Smooth muscle cell (in vitro differentiated cells): ENCODE measurements at regions not wholly inside any gene's neighbourhood (a gene's known extent, or its start where the extent isn't known, plus 50 kb on each side); places are given as distances from the start of the nearest gene placed in this dataset.

Experiments used
- DNase-seq: peaks from one replicate; lab custom pipeline; 2025; ENCODE audit not compliant: unreplicated experiment; lab: John Stamatoyannopoulos, UW
- H2AFZ ChIP-seq: fragments of 200-600 bp; sonication (generic); 2 replicates; pipeline ENCODE4 v1.6.0; 2016; ENCODE audit warnings: antibody characterized with exemption, low read depth, mild to moderate bottlenecking
- H3F3A ChIP-seq: fragments of 200-600 bp; sonication (generic); 2 replicates; pipeline ENCODE4 v1.6.0; 2017; ENCODE audit warnings: antibody characterized with exemption, low read depth
- H3K27ac ChIP-seq: fragments of 200-600 bp; sonication (generic); 2 replicates; pipeline ENCODE4 v1.5.1; 2016; ENCODE audit warnings: low read depth, mild to moderate bottlenecking
- H3K27me3 ChIP-seq: fragments of 200-600 bp; sonication (generic); 2 replicates; pipeline ENCODE4 v1.6.1; 2016; ENCODE audit warnings: low read depth, mild to moderate bottlenecking
- H3K36me3 ChIP-seq: fragments of 200-600 bp; sonication (generic); 2 replicates; pipeline ENCODE4 v1.5.1; 2016; ENCODE audit warnings: low read depth
- H3K4me1 ChIP-seq: fragments of 200-600 bp; sonication (generic); 2 replicates; pipeline ENCODE4 v1.5.1; 2016; ENCODE audit warnings: low read depth
- H3K4me2 ChIP-seq: fragments of 200-600 bp; sonication (generic); 2 replicates; pipeline ENCODE4 v1.6.0; 2016; ENCODE audit warnings: mild to moderate bottlenecking
- H3K4me3 ChIP-seq: fragments of 200-600 bp; sonication (generic); 2 replicates; pipeline ENCODE4 v1.5.1; 2016; ENCODE audit warnings: mild to moderate bottlenecking
- H3K79me2 ChIP-seq: fragments of 200-600 bp; sonication (generic); 2 replicates; pipeline ENCODE4 v1.6.0; 2016; ENCODE audit warnings: low read depth, mild to moderate bottlenecking
- H3K9ac ChIP-seq: fragments of 200-600 bp; sonication (generic); 2 replicates; pipeline ENCODE4 v1.6.0; 2016; ENCODE audit warnings: low read depth
- H3K9me3 ChIP-seq: fragments of 200-600 bp; sonication (generic); replicated peaks from 2 replicates; pipeline ENCODE4 v1.5.1; 2016; ENCODE audit warnings: low read depth
- H4K20me1 ChIP-seq: fragments of 200-600 bp; sonication (generic); 2 replicates; pipeline ENCODE4 v1.6.0; 2016; ENCODE audit warnings: low read depth
- WGBS: methylation state at CpG from one replicate; pipeline ENCODE4 v1.1.7; 2016; ENCODE audit warnings: low lambda C conversion rate; 5-methylcytosine and 5-hydroxymethylcytosine counted together
- TF ChIP-seq, protein P1 (sequence below): fragments of 200-600 bp; sonication (generic); IDR thresholded peaks from 2 replicates; pipeline ENCODE4 v1.5.1; 2017; ENCODE audit warnings: borderline replicate concordance, mild to moderate bottlenecking, antibody characterized with exemption; ENCODE audit not compliant: insufficient read depth, poor library complexity, severe bottlenecking

DNA sequence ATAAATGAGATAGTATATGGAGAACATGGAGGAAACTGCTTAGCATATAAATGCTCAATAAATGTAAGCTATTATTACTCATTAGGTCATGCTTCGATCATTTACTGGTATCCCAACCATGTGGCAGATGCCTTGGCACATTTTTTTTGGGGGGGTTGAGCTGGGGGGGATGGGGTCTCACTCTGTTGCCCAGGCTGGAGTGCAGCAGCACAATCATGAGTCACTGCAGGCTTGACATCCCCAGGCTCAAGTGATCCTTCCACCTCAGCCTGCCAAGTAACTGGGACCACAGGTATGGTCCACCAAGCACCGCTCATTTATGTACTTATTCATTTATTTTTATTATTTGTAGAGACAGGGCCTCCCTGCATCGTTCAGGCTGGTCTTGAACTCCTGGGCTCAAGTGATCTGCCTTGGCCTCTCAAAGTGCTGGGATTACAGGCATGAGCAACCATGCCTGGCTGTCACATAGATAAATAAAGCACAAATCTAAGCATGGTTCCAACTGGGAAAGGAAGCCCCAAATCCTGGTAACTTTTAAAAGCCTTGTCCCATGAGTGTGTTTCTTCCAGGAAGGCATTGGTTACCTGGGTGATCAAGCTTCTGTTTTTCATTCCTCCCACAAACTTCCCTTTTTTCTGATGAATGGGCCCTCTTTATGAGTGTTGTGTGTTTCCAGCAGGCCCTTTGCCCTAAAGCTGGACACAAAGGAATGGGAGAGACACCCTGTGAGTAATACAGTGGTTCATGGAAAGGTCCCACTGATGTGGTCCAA lies 147.4 kb upstream of the UMPS start:
- no peak overlapping the region for H3K4me3 ChIP-seq
- TF ChIP-seq, protein P1, sequence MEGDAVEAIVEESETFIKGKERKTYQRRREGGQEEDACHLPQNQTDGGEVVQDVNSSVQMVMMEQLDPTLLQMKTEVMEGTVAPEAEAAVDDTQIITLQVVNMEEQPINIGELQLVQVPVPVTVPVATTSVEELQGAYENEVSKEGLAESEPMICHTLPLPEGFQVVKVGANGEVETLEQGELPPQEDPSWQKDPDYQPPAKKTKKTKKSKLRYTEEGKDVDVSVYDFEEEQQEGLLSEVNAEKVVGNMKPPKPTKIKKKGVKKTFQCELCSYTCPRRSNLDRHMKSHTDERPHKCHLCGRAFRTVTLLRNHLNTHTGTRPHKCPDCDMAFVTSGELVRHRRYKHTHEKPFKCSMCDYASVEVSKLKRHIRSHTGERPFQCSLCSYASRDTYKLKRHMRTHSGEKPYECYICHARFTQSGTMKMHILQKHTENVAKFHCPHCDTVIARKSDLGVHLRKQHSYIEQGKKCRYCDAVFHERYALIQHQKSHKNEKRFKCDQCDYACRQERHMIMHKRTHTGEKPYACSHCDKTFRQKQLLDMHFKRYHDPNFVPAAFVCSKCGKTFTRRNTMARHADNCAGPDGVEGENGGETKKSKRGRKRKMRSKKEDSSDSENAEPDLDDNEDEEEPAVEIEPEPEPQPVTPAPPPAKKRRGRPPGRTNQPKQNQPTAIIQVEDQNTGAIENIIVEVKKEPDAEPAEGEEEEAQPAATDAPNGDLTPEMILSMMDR: no peak

DNA sequence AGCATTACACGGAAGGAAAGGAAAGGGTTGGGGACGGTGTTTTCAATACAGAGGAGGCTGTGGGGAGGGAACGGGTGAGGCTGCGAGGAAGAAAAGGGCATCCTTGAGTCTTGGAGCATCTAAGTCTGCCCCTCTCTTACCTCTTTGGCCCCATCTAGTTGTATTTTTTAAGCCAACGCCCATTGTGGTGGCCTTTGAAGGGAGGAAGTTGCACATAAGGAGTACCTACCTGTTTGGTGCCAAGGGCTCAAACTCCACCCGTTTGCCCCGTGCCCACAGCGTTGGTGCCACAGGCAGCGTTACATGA lies 146.1 kb upstream of the UMPS start:
- Histone ChIP-seq H3K79me2 (peaks cover 13% of the 10 kb centered on the region), H3K9me3 (no peaks in the 10 kb centered on the region), H3K4me2 (peak overlapping the region; percentile 100), H3K4me1 (peaks cover 22% of the 10 kb centered on the region), H3K4me3 (peak overlapping the region; percentile 83), H3F3A (peaks cover 6% of the 10 kb centered on the region), H2AFZ (no peak overlapping the region), H3K27ac (no peak overlapping the region), H3K36me3 (no peaks in the 10 kb centered on the region), H3K27me3 (no peaks in the 10 kb centered on the region), H4K20me1 (no peaks in the 10 kb centered on the region), H3K9ac (no peak overlapping the region)
- DNase-seq: no peak
- TF ChIP-seq, protein P1: no peak
- WGBS: 22% methylated on average over 9 of the region's 9 CpGs

More for the DNA sequence above, 147.4 kb upstream of the UMPS start:
- DNase-seq: no peak
- no peaks in the 10 kb centered on the region for H3K27me3 ChIP-seq
- 86% methylated on average over 3 of the region's 3 CpGs for WGBS
- no peaks in the 10 kb centered on the region for H3K79me2 ChIP-seq
- no peak overlapping the region for H3K4me2 ChIP-seq
- no peaks in the 10 kb centered on the region for H3K9me3 ChIP-seq
- no peaks in the 10 kb centered on the region for H4K20me1 ChIP-seq
- no peaks in the 10 kb centered on the region for H3K36me3 ChIP-seq
- H3K4me1 ChIP-seq: peaks cover 22% of the 10 kb centered on the region
- H3F3A ChIP-seq: peaks cover 6% of the 10 kb centered on the region
- H3K9ac ChIP-seq: no peak overlapping the region
- no peak overlapping the region for H3K27ac ChIP-seq
- no peak overlapping the region for H2AFZ ChIP-seq

DNA sequence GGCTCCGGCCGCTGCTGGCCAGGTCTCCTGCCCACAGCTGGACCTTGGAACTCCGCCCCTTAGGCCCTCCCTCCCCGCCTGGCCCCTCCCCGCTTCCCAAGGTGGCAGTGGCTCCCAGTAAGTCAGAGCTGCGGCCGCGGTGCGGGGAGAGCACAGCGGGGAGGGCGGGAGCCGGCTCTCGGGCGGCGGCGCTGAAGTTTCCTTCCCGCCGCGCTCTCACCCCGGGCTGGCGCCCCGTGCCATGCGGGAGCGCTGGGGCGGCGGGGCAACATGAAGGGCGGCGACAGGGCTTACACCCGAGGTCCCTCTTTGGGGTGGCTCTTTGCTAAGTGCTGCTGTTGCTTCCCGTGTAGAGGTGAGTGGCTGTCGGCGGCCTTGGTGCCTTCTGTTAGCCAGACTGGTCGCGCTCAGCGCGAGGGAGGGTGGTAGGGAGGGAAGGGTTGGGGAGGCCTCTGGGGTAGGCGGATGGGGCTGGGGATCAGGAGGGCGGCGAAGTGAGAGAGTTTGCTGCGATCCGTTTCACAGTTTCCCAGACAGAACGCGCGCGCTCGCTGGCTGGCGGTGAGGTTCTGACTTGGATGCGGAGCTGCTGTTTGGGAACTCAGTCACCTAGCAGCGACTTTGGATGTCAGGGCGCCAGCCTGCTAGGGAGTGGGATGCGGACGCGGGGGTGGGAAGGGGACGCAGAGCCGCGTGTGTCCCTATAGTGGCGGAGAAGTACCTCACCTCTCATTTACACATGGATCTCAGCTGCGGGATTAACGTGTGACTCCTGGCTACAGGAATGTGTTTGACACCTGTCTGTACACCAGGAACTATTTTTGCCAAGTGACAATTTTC lies 145.5 kb upstream of the UMPS start:
- H2AFZ ChIP-seq: peak overlapping the region; percentile 91
- no peaks in the 10 kb centered on the region for H3K9me3 ChIP-seq
- peak overlapping the region; percentile 100 for H3K4me2 ChIP-seq
- no peaks in the 10 kb centered on the region for H3K36me3 ChIP-seq
- peaks cover 18% of the 10 kb centered on the region for H3K79me2 ChIP-seq
- peak; percentile 57 for DNase-seq
- TF ChIP-seq, protein P1: no peak
- H3K9ac ChIP-seq: peak overlapping the region; percentile 80
- peak overlapping the region; percentile 75 for H3K27ac ChIP-seq
- H3K4me3 ChIP-seq: peak overlapping the region; percentile 83
- peaks cover 6% of the 10 kb centered on the region for H3F3A ChIP-seq
- peaks cover 22% of the 10 kb centered on the region for H3K4me1 ChIP-seq
- no peaks in the 10 kb centered on the region for H4K20me1 ChIP-seq
- under 1% methylated on average over 28 of the region's 59 CpGs for WGBS
- H3K27me3 ChIP-seq: no peaks in the 10 kb centered on the region
